HL-60 (cell line): ENCODE measurements at regions not wholly inside any gene's neighbourhood (a gene's known extent, or its start where the extent isn't known, plus 50 kb on each side); places are given as distances from the start of the nearest gene placed in this dataset.

Experiments used
- DNase-seq, 2 experiments: peaks; one replicate each; pipeline ENCODE4 v3.0.0-alpha.2; 2010 to 2020; ENCODE audit warnings: low read depth in 1 of 2, low spot score in 1 of 2
- H3K27ac ChIP-seq: fragments of 250-450 bp; sonication (Bioruptor Pico); replicated peaks from 2 replicates; pipeline ENCODE4 v1.5.1; 2020; ENCODE audit warnings: mild to moderate bottlenecking, moderate library complexity
- H3K27me3 ChIP-seq: fragments of 250-450 bp; sonication (Bioruptor Pico); 2 replicates; pipeline ENCODE4 v1.5.1; 2021; ENCODE audit warnings: mild to moderate bottlenecking, moderate library complexity; ENCODE audit not compliant: insufficient read depth, poor library complexity, severe bottlenecking
- H3K4me3 ChIP-seq: replicated peaks from 2 replicates; pipeline ENCODE4 v1.5.1; 2011; ENCODE audit warnings: mild to moderate bottlenecking, control low read depth, low read length; ENCODE audit not compliant: insufficient read depth
- GABPA ChIP-seq: IDR thresholded peaks from 2 replicates; pipeline ENCODE4 v1.6.1; 2012; ENCODE audit warnings: low read depth
- POLR2AphosphoS5 ChIP-seq: IDR thresholded peaks from 2 replicates; pipeline ENCODE4 v1.6.1; 2012; ENCODE audit warnings: low read depth
- SPI1 ChIP-seq: IDR thresholded peaks from 2 replicates; pipeline ENCODE4 v1.6.1; 2012; ENCODE audit warnings: low read depth, mild to moderate bottlenecking, borderline replicate concordance
- TF ChIP-seq, protein P1 (sequence below): IDR thresholded peaks from one replicate; pipeline ENCODE4 v1.5.1; 2011; ENCODE audit warnings: low read length, control low read depth, inconsistent platforms; ENCODE audit not compliant: insufficient read depth
- TF ChIP-seq, protein P2 (sequence below): IDR thresholded peaks from 2 replicates; pipeline ENCODE4 v1.6.1; 2012; ENCODE audit warnings: low read depth; ENCODE audit not compliant: insufficient replicate concordance

DNA sequence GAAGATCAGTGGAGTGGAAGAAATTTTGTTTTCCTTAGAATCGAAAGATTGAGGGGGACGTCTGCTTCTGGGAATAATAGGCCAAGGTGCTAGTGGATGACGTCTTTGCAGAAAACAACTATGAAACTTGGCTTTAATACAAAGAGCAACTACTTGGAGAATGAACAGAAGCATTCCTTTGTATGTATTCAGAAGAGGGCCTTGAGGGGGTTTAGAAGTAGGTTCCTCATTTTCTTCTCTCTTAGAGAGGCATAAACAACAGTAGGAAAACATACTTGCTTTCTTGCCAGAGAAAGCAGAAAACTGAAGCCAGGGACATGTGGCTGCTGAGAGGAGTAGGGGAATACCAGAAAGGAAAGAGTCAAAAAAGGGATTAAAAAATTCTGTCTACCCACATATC lies 167.8 kb downstream of the ZNF330 start:
- Histone ChIP-seq H3K27me3 (no peaks in the 10 kb centered on the region), H3K4me3 (no peak overlapping the region), H3K27ac (no peak overlapping the region)
- TF ChIP-seq SPI1, result no peak
- no peak for TF ChIP-seq GABPA
- TF ChIP-seq, protein P1, sequence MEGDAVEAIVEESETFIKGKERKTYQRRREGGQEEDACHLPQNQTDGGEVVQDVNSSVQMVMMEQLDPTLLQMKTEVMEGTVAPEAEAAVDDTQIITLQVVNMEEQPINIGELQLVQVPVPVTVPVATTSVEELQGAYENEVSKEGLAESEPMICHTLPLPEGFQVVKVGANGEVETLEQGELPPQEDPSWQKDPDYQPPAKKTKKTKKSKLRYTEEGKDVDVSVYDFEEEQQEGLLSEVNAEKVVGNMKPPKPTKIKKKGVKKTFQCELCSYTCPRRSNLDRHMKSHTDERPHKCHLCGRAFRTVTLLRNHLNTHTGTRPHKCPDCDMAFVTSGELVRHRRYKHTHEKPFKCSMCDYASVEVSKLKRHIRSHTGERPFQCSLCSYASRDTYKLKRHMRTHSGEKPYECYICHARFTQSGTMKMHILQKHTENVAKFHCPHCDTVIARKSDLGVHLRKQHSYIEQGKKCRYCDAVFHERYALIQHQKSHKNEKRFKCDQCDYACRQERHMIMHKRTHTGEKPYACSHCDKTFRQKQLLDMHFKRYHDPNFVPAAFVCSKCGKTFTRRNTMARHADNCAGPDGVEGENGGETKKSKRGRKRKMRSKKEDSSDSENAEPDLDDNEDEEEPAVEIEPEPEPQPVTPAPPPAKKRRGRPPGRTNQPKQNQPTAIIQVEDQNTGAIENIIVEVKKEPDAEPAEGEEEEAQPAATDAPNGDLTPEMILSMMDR, result no peak
- no peak for TF ChIP-seq POLR2AphosphoS5
- TF ChIP-seq, protein P2, sequence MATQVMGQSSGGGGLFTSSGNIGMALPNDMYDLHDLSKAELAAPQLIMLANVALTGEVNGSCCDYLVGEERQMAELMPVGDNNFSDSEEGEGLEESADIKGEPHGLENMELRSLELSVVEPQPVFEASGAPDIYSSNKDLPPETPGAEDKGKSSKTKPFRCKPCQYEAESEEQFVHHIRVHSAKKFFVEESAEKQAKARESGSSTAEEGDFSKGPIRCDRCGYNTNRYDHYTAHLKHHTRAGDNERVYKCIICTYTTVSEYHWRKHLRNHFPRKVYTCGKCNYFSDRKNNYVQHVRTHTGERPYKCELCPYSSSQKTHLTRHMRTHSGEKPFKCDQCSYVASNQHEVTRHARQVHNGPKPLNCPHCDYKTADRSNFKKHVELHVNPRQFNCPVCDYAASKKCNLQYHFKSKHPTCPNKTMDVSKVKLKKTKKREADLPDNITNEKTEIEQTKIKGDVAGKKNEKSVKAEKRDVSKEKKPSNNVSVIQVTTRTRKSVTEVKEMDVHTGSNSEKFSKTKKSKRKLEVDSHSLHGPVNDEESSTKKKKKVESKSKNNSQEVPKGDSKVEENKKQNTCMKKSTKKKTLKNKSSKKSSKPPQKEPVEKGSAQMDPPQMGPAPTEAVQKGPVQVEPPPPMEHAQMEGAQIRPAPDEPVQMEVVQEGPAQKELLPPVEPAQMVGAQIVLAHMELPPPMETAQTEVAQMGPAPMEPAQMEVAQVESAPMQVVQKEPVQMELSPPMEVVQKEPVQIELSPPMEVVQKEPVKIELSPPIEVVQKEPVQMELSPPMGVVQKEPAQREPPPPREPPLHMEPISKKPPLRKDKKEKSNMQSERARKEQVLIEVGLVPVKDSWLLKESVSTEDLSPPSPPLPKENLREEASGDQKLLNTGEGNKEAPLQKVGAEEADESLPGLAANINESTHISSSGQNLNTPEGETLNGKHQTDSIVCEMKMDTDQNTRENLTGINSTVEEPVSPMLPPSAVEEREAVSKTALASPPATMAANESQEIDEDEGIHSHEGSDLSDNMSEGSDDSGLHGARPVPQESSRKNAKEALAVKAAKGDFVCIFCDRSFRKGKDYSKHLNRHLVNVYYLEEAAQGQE, result no peak
- no peak for DNase-seq

DNA sequence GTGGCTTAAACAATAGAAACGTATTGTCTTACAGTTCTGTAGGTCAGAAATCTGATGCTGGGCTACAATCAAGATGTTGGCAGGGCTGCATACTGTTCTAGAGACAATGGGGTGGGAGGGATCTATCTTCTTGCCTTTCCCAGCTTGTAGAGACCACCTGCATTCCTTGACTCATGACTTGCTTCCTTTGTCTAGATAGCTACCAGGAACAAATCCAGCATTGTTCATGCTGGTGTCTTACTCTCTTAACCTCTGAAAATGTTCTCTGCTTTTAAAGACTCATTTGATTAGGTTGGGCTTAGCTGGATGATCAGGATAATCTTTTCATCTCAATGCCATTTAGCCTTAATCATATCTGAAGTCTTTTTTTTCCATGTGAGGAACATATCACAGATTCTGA lies 169.0 kb downstream of the ZNF330 start:
- H3K27me3 ChIP-seq, result no peaks in the 10 kb centered on the region
- H3K27ac ChIP-seq, result no peak overlapping the region
- no peak overlapping the region for H3K4me3 ChIP-seq
- no peak for TF ChIP-seq SPI1
- no peak for TF ChIP-seq GABPA
- TF ChIP-seq, protein P2, result no peak
- TF ChIP-seq, protein P1, result no peak
- no peak for TF ChIP-seq POLR2AphosphoS5
- no peak for DNase-seq

DNA sequence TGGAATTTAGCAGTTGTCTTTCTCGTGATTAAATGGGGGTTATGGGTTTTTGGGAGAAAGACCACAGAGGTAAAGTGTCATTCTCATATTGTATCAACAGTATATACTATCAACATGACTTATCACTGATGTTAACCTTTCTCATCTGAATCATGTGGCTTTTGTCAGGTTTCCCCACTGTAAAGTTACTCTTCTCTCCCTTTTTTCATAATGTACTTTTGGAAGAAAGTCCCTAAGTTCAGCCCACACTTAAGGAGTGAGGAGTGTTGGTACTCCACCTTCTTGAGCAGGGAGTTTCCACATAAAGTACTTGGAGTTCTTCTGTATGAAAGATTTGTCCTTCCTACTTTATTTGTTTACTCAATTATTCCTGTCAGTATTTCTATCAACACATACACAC lies 169.9 kb downstream of the ZNF330 start:
- TF ChIP-seq, protein P1, result no peak
- TF ChIP-seq, protein P2, result no peak
- TF ChIP-seq POLR2AphosphoS5 (no peak), SPI1 (no peak), GABPA (no peak)
- Histone ChIP-seq H3K27ac (no peak overlapping the region), H3K27me3 (no peaks in the 10 kb centered on the region), H3K4me3 (no peak overlapping the region)
- DNase-seq, result no peak
